Uterus (tissue), 2 donors: ENCODE measurements at regions not wholly inside any gene's neighbourhood (a gene's known extent, or its start where the extent isn't known, plus 50 kb on each side); places are given as distances from the start of the nearest gene placed in this dataset.

ENCODE experiments used
- POLR2A ChIP-seq, 2 donors: fragments of 450-650 bp; IDR thresholded peaks; one replicate each; pipeline ENCODE4 v1.6.1; 2016; ENCODE audit warnings: antibody characterized with exemption in 2 of 2, mild to moderate bottlenecking in 1 of 2, moderate library complexity in 1 of 2
- TF ChIP-seq, protein P1 (sequence below), 4 experiments: fragments of 200-600 bp in 2 of 4; fragments of 450-650 bp in 2 of 4; sonication (generic) in 2 of 4; IDR thresholded peaks; one replicate each; pipeline ENCODE4 v1.5.1; 2016 to 2019; ENCODE audit warnings: antibody characterized with exemption in 4 of 4, mild to moderate bottlenecking in 2 of 4, moderate library complexity in 1 of 4

DNA sequence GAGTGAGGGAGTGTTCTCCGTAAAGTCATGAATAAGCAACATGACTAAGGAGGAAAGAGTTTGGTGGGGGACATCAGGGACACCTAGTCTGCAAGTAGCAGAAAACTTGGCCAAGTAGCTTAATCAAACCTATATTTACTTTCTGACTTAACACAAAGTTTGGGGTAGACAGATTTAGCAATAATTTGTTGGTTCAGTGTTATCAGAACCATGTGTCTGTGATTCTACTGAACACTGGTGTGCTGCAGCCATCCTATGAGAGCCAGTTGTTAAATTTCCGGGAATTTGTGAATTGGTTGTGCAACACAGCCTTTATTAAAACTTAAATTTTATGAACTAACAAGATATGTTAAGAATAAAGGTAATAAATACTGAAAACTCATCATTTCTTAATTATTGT is 469.3 kb downstream of the C4orf33 start:
- no peak for TF ChIP-seq POLR2A (IDR thresholded peaks at IDR 0.05)
- TF ChIP-seq, protein P1, sequence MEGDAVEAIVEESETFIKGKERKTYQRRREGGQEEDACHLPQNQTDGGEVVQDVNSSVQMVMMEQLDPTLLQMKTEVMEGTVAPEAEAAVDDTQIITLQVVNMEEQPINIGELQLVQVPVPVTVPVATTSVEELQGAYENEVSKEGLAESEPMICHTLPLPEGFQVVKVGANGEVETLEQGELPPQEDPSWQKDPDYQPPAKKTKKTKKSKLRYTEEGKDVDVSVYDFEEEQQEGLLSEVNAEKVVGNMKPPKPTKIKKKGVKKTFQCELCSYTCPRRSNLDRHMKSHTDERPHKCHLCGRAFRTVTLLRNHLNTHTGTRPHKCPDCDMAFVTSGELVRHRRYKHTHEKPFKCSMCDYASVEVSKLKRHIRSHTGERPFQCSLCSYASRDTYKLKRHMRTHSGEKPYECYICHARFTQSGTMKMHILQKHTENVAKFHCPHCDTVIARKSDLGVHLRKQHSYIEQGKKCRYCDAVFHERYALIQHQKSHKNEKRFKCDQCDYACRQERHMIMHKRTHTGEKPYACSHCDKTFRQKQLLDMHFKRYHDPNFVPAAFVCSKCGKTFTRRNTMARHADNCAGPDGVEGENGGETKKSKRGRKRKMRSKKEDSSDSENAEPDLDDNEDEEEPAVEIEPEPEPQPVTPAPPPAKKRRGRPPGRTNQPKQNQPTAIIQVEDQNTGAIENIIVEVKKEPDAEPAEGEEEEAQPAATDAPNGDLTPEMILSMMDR (IDR thresholded peaks at IDR 0.05), result no peak
